MM.1S (cell line): ENCODE measurements at regions not wholly inside any gene's neighbourhood (a gene's known extent, or its start where the extent isn't known, plus 50 kb on each side); places are given as distances from the start of the nearest gene placed in this dataset.

Source experiments
- DNase-seq: peaks from one replicate; pipeline ENCODE4 v3.0.0-alpha.2; 2015
- H2AFZ ChIP-seq: fragments of 300-600 bp; sonication (generic); 2 replicates; pipeline ENCODE4 v1.6.0; 2016; ENCODE audit warnings: antibody characterized with exemption, low read length
- H3F3A ChIP-seq: fragments of 300-600 bp; sonication (generic); 2 replicates; pipeline ENCODE4 v1.6.1; 2016; ENCODE audit warnings: mild to moderate bottlenecking, antibody characterized with exemption, low read length, moderate library complexity, mixed read lengths; ENCODE audit not compliant: insufficient read depth
- H3K27ac ChIP-seq: fragments of 300-600 bp; sonication (generic); 2 replicates; pipeline ENCODE4 v1.5.1; 2016; ENCODE audit warnings: mild to moderate bottlenecking, low read length
- H3K27me3 ChIP-seq: fragments of 300-600 bp; sonication (generic); replicated peaks from 2 replicates; pipeline ENCODE4 v1.6.0; 2016; ENCODE audit warnings: low read length; ENCODE audit not compliant: insufficient read depth
- H3K36me3 ChIP-seq: fragments of 300-600 bp; sonication (generic); replicated peaks from 2 replicates; pipeline ENCODE4 v1.6.1; 2016; ENCODE audit warnings: mild to moderate bottlenecking, low read length, mixed read lengths; ENCODE audit not compliant: insufficient read depth
- H3K4me1 ChIP-seq: fragments of 300-600 bp; sonication (generic); 2 replicates; pipeline ENCODE4 v1.6.1; 2016; ENCODE audit warnings: low read length, mixed read lengths
- H3K4me2 ChIP-seq: fragments of 300-600 bp; sonication (generic); 2 replicates; pipeline ENCODE4 v1.6.0; 2016; ENCODE audit warnings: low read depth, low read length
- H3K4me3 ChIP-seq: fragments of 300-600 bp; sonication (generic); 2 replicates; pipeline ENCODE4 v1.5.1; 2016; ENCODE audit warnings: low read length, mixed read lengths
- H3K79me2 ChIP-seq: fragments of 300-600 bp; sonication (generic); 2 replicates; pipeline ENCODE4 v1.6.1; 2016; ENCODE audit warnings: mixed run types, low read length, mixed read lengths
- H3K9ac ChIP-seq: fragments of 300-600 bp; sonication (generic); 2 replicates; pipeline ENCODE4 v1.6.1; 2016; ENCODE audit warnings: low read length, mixed read lengths
- H3K9me2 ChIP-seq: fragments of 300-600 bp; sonication (generic); replicated peaks from 2 replicates; pipeline ENCODE4 v1.6.1; 2016; ENCODE audit warnings: mild to moderate bottlenecking, low read length, mixed read lengths; ENCODE audit not compliant: insufficient read depth
- H3K9me3 ChIP-seq: fragments of 300-600 bp; sonication (generic); replicated peaks from 2 replicates; pipeline ENCODE4 v1.6.1; 2016; ENCODE audit warnings: mild to moderate bottlenecking, low read length, mixed read lengths; ENCODE audit not compliant: insufficient read depth
- H4K20me1 ChIP-seq: fragments of 300-600 bp; sonication (generic); 2 replicates; pipeline ENCODE4 v1.6.1; 2016; ENCODE audit warnings: mild to moderate bottlenecking, low read length, moderate library complexity, mixed read lengths; ENCODE audit not compliant: insufficient read depth
- CTCF ChIP-seq: fragments of 300-600 bp; sonication (generic); IDR thresholded peaks from 2 replicates; pipeline ENCODE4 v1.5.1; 2016; ENCODE audit warnings: antibody characterized with exemption, low read length, mixed read lengths
- EZH2 ChIP-seq: fragments of 300-600 bp; sonication (generic); optimal IDR thresholded peaks from 2 replicates; pipeline ENCODE3; 2017; ENCODE audit warnings: low read depth, mild to moderate bottlenecking, antibody characterized with exemption, low read length, mixed read lengths
- EZH2phosphoT487 ChIP-seq: fragments of 300-600 bp; sonication (generic); IDR thresholded peaks from 2 replicates; pipeline ENCODE4 v1.6.1; 2018; ENCODE audit warnings: antibody characterized with exemption, low read length

GRCh38 chr13:89726690-89727435 is 1620.6 kb upstream of the MIR17HG start:
- H3K9ac ChIP-seq: no peak overlapping the region
- H3K79me2 ChIP-seq: no peaks in the 10 kb centered on the region
- no peaks in the 10 kb centered on the region for H3K9me2 ChIP-seq
- no peak for DNase-seq
- no peaks in the 10 kb centered on the region for H4K20me1 ChIP-seq
- H3K4me1 ChIP-seq: no peaks in the 10 kb centered on the region
- H3K27ac ChIP-seq: no peak overlapping the region
- no peaks in the 10 kb centered on the region for H3K36me3 ChIP-seq
- H3K27me3 ChIP-seq: no peaks in the 10 kb centered on the region
- H3K9me3 ChIP-seq: no peaks in the 10 kb centered on the region
- no peak overlapping the region for H2AFZ ChIP-seq
- no peaks in the 10 kb centered on the region for H3F3A ChIP-seq
- H3K4me3 ChIP-seq: no peak overlapping the region
- TF ChIP-seq EZH2 (no peak), CTCF (no peak), EZH2phosphoT487 (no peak)
- H3K4me2 ChIP-seq: no peak overlapping the region

DNA sequence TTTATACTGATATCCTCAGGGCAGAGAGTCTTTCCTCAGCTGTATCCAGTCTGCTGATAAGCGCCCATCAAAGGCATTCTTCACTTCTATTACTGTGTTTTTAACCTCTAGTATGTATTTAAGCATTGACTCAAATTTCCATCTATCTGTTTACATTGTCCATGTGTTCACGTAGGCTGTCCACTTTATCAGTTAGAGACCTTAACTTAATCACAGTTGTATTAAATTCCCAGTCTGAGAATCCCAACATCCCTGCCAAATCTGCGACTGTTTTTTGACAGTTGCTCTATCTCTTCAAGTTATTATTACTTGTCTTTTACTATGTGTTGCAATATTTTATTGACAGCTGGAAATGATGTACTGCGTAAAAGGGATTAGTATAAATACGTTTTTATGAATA is 1613.7 kb upstream of the MIR17HG start:
- Histone ChIP-seq H3K27me3 (no peaks in the 10 kb centered on the region), H3K9ac (no peak overlapping the region)

GRCh38 chr13:89737051-89737450 is 1610.4 kb upstream of the MIR17HG start:
- no peaks in the 10 kb centered on the region for H3K27me3 ChIP-seq
- no peak overlapping the region for H3K4me3 ChIP-seq
- H2AFZ ChIP-seq: no peak overlapping the region
- H4K20me1 ChIP-seq: no peaks in the 10 kb centered on the region
- DNase-seq: no peak
- no peaks in the 10 kb centered on the region for H3K79me2 ChIP-seq
- no peaks in the 10 kb centered on the region for H3F3A ChIP-seq
- no peak overlapping the region for H3K9ac ChIP-seq
- H3K4me2 ChIP-seq: no peak overlapping the region
- no peaks in the 10 kb centered on the region for H3K4me1 ChIP-seq
- H3K9me3 ChIP-seq: no peaks in the 10 kb centered on the region
- no peak overlapping the region for H3K27ac ChIP-seq
- no peaks in the 10 kb centered on the region for H3K9me2 ChIP-seq
- H3K36me3 ChIP-seq: no peaks in the 10 kb centered on the region
- TF ChIP-seq CTCF (no peak), EZH2 (no peak), EZH2phosphoT487 (no peak)

More for the DNA sequence above, 1613.7 kb upstream of the MIR17HG start:
- Histone ChIP-seq H3K36me3 (no peaks in the 10 kb centered on the region), H3K4me1 (no peaks in the 10 kb centered on the region), H3K27ac (no peak overlapping the region), H3K9me2 (no peaks in the 10 kb centered on the region), H3K4me2 (no peak overlapping the region), H4K20me1 (no peaks in the 10 kb centered on the region), H3K9me3 (no peaks in the 10 kb centered on the region), H2AFZ (no peak overlapping the region), H3K79me2 (no peaks in the 10 kb centered on the region), H3F3A (no peaks in the 10 kb centered on the region), H3K4me3 (no peak overlapping the region)
- TF ChIP-seq EZH2phosphoT487 (no peak), CTCF (no peak), EZH2 (no peak)
- DNase-seq: no peak
